ENCODE measurements at regions not wholly inside any gene's neighbourhood (a gene's known extent, or its start where the extent isn't known, plus 50 kb on each side); places are given as distances from the start of the nearest gene placed in this dataset.

GRCh38 chr19:46911456-46911855, 50.7 kb downstream of the ARHGAP35 start:
- FAIRE-seq (no peak), DNase-seq (ENCODE audit: low spot score) (no peak)

DNA sequence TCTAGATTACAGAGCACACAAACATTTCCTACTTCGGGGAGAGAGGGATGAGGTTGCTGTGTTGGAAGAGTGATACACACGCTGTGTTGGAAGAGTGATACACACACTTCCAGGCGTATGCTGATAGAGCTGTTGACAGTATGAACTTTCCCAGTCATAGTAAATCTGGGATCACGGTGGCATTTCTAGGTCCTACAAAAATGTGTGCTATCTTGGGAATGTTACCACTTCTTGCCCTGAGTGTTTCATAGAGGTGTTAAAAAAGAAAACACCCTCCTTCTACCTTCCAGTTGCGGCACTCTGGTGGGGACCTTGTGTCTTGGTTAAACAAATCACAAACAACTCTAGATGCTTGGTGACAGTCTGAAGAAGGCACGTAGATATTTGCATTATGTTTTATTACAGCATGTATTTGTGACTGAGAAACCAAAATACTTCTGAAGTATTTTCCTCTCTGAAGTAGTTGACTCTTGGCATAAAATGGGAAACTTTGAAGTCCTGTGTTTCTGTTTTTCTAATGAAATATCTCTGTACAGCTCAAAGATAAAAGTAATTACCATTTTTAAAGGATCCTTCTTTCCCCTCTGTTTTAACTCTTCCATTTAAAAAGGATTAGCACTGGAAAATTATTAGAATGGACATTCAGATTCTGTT, 52.5 kb downstream of the ARHGAP35 start:
- no peak for DNase-seq (ENCODE audit: low spot score)
- no peak for FAIRE-seq

DNA sequence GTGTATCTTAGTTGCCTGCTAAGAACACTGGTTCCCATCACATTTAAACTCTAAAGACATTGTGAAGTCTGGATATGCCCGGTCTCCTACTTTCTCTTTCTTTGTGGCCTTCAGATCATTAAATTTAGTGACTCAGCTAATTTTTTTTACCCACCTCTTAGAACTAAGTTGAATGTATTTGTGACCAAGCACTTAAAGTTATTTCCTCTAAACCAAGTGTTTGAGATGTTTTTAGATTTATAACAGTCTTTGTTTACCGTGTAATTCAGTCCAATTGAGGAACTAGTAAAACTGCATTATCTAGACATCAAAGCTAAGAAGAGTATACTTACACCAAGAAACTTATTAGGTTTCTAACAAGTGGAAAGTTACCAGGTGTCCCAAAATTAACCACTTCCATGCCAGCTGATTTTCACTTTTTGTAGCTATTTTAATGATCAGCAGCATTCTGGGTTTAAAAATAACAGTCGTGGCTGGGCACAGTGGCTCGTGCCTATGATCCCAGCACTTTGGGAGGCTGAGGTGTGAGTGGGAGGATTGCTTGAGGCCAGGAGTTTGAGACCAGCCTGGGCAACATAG, 53.1 kb downstream of the ARHGAP35 start:
- no peak for FAIRE-seq

GRCh38 chr19:46915386-46915785, 54.6 kb downstream of the ARHGAP35 start:
- no peak for DNase-seq (ENCODE audit: low spot score)
- FAIRE-seq: no peak

More for the DNA sequence above, 53.1 kb downstream of the ARHGAP35 start:
- no peak for DNase-seq (ENCODE audit: low spot score)

- no peak for FAIRE-seq
Observed at GRCh38 chr19:46917002-46917401, 56.2 kb downstream of the ARHGAP35 start.

DNA sequence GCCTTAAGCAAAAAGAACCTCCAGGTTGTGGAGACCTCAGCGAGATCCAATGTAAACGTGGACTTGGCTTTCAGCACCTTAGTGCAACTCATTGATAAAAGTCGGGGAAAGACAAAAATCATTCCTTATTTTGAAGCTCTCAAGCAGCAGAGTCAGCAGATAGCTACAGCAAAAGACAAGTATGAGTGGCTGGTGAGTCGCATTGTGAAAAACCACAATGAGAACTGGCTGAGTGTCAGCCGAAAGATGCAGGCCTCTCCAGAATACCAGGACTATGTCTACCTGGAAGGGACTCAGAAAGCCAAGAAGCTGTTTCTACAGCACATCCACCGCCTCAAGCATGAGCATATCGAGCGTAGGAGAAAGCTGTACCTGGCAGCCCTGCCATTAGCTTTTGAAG, 58.5 kb downstream of the ARHGAP35 start:
- no peak for FAIRE-seq
- no peak for DNase-seq (ENCODE audit: low spot score)

More at GRCh38 chr19:46917002-46917401, 56.2 kb downstream of the ARHGAP35 start:
- no peak for DNase-seq (ENCODE audit: low spot score)

GRCh38 chr19:46920362-46920761, 59.6 kb downstream of the ARHGAP35 start:
- FAIRE-seq (no peak), DNase-seq (ENCODE audit: low spot score) (no peak)

- FAIRE-seq (no peak), DNase-seq (ENCODE audit: low spot score) (no peak)
Observed at GRCh38 chr19:46921071-46921470, 60.3 kb downstream of the ARHGAP35 start.

DNA sequence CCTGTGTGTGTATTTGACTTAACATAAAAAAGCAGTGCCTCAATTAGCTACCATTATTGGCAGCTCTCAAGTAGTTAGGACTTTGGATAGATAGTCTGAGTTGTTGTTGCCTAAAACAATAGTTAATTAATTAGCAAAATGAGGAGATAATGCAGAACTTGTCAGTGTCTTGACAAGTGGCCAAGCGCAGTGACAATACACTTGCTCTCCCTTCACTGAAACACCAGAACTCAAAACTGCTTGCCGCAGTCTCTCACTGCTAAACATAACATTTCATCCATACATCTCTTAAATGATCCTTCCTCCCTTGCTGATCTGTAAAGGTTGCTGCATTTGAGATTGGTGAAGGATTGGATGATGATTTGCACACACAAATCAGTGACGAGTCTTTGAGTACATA, 61.7 kb downstream of the ARHGAP35 start:
- no peak for FAIRE-seq
- no peak for DNase-seq (ENCODE audit: low spot score)

GRCh38 chr19:46924874-46925547, 64.2 kb downstream of the ARHGAP35 start:
- FAIRE-seq: no peak

GRCh38 chr19:46925548-46925950, 64.8 kb downstream of the ARHGAP35 start:
- no peak for FAIRE-seq
- no peak for DNase-seq (ENCODE audit: low spot score)

More at GRCh38 chr19:46924874-46925547, 64.2 kb downstream of the ARHGAP35 start:
- no peak for DNase-seq (ENCODE audit: low spot score)

DNA sequence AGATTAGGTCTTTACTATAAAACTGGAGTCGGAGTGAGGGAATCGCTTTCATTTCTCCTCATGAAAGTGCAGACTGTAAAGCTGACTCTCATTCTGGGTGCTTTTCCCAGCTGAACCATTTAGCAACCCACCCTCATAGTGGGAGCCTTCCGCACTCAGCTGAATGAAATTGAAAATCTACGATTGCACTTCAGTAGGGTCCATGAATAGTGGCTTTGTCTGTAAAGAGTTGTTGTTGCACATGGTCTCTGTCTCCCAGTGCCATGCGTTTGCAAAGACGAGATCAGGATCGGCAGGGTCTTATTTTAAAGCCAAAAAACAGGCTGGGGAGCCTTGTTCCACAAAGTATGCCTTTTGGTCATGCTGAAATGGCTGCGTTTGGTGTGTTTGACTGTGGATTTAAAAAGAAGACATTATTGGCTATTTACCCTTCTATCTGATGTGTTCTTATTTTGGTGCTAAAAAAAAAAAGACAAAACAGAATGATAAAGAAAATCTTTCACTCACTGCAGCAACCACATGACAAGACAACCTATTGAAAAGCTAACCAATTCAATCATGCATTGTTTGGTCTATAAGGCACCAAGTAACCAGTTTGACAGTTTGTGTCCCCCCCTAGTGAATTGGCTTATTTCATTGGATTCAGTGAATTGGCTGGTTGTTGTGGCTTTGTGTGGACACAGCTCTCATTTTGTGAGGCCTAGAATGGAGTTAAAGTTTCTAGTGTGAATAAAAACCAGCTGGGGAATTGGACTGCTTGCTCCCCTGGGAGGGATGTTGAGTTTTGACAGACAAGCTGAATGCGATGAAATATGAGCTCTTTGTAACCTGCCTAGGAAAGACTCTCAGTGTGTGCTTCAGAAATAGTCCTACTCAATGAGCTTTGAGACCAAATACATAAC, 65.6 kb downstream of the ARHGAP35 start:
- DNase-seq (ENCODE audit: low spot score): no peak
- FAIRE-seq: no peak

DNA sequence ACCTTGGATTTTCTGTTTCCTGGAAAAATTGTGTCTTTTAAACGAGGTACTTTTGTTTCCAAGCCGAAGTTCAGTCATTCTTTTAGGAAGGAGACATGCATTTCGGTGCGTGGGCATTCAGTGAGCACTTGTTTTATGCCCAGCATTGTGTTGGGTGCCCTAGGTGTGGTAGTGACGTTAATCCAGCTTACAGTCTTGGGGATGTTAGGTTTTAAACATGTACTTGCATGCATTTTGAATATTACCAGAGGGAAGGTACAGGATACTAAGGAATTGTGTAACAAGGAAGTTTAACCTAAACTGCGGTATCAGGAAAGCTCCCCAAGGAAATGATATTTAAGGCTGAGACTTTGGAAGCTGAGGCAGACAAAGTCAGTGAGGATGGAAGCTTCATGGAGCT, 66.3 kb downstream of the ARHGAP35 start:
- no peak for DNase-seq (ENCODE audit: low spot score)
- no peak for FAIRE-seq

GRCh38 chr19:46927893-46928292, 67.1 kb downstream of the ARHGAP35 start:
- no peak for FAIRE-seq

DNA sequence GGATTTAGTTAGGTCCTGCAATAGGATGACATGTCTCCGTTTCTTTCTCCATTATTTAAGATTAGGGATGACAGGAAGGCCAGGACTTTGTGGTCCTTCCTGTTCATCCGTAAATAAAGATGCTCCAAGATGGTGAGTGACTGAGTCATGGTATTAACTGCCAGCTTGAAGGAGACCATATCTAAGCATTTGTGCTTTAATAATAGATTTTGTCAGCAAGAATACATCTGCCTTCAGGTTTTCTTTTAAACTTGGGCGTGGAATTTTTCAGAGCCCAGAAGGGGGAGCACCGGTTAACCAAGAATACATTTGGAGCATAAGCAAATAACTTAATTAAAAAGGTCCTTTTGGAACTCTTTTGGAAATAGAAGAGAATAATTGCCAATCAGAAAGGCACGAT, 68.2 kb downstream of the ARHGAP35 start:
- DNase-seq (ENCODE audit: low spot score): no peak
- no peak for FAIRE-seq

More at GRCh38 chr19:46927893-46928292, 67.1 kb downstream of the ARHGAP35 start:
- DNase-seq (ENCODE audit: low spot score): no peak

- DNase-seq (ENCODE audit: low spot score): no peak
- no peak for FAIRE-seq
Observed at GRCh38 chr19:46931202-46931601, 70.4 kb downstream of the ARHGAP35 start.

- DNase-seq (ENCODE audit: low spot score): peak; percentile 35
- FAIRE-seq: no peak
Observed at GRCh38 chr19:46932346-46932745, 71.5 kb downstream of the ARHGAP35 start.

GRCh38 chr19:46935066-46935663, 74.4 kb downstream of the ARHGAP35 start:
- DNase-seq (ENCODE audit: low spot score) (no peak), FAIRE-seq (no peak)

DNA sequence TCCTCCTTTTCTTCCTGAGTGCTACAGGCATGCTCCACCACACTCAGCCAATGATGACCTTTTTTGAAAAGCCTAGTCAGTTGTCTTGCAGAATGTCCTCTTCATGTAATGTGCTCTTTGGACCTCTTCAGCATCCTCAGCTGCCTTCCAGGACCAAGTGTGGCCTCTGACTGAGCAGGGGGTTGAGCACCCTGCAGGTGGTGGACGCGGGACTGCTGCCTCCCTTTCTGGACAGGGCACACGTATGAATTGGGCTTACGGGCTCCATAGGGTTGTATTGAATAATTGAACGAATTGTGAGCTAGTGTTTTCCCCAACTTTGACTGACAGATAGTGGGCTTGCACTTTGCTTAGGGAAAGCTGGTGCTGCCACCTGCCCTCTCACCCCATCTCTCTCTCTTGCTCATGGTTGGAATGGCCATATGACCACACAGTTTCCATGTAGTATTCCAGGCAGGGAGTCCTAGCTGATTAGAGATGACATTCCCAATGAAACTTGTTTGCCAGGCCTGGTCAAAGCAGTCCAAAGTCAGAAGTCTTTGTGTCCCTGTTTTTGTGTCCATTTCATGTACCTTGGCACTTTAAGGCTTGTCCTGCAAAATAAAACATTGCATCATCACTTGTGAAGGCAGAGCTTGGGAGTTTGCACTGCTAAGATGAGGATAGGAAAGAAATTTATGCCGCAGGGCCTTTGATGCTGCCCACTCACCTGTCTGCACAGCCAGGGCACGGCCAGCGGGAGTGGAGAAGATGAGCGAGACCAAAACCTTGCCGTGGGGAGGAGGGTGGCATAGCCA, 76.3 kb upstream of the NPAS1 start:
- DNase-seq (ENCODE audit: low spot score) (no peak), FAIRE-seq (no peak)

- FAIRE-seq: no peak
- no peak for DNase-seq (ENCODE audit: low spot score)
Observed at GRCh38 chr19:46944123-46944748, 75.4 kb upstream of the NPAS1 start.
